ENCODE measurements at regions not wholly inside any gene's neighbourhood (a gene's known extent, or its start where the extent isn't known, plus 50 kb on each side); places are given as distances from the start of the nearest gene placed in this dataset.

DNA sequence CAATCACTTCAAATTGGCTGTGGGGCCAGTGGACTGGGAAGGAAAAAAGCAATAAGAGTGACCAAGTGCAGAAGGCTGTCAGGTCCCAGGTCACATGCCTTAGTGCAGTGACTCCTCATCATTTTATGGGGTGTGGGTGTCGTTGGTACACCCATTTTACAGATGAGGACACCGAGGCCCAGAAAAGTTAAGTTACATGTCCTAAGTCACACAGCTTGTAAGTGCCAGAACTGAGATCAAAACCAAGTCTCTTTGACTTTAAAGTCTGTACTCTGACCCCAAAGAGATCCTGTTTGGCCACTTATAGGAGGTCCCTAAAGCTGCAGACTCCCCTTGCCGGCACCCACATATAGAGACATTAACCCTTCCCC is 63.0 kb upstream of the POLG start:
- H3K36me3 ChIP-seq (ENCODE audit: control insufficient read depth, insufficient read depth, low read length), result no peaks in the 10 kb centered on the region
- H3K27me3 ChIP-seq (ENCODE audit: control insufficient read depth, insufficient read depth, low read length), result peaks cover 67% of the 10 kb centered on the region
- H3K4me3 ChIP-seq (ENCODE audit: low read depth, low read length), result no peak overlapping the region
- DNase-seq (ENCODE audit: low read depth), result no peak
- TF ChIP-seq, protein P1, sequence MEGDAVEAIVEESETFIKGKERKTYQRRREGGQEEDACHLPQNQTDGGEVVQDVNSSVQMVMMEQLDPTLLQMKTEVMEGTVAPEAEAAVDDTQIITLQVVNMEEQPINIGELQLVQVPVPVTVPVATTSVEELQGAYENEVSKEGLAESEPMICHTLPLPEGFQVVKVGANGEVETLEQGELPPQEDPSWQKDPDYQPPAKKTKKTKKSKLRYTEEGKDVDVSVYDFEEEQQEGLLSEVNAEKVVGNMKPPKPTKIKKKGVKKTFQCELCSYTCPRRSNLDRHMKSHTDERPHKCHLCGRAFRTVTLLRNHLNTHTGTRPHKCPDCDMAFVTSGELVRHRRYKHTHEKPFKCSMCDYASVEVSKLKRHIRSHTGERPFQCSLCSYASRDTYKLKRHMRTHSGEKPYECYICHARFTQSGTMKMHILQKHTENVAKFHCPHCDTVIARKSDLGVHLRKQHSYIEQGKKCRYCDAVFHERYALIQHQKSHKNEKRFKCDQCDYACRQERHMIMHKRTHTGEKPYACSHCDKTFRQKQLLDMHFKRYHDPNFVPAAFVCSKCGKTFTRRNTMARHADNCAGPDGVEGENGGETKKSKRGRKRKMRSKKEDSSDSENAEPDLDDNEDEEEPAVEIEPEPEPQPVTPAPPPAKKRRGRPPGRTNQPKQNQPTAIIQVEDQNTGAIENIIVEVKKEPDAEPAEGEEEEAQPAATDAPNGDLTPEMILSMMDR (IDR thresholded peaks at IDR 0.05; ENCODE audit: insufficient read depth, low read length, poor library complexity, severe bottlenecking), result no peak

DNA sequence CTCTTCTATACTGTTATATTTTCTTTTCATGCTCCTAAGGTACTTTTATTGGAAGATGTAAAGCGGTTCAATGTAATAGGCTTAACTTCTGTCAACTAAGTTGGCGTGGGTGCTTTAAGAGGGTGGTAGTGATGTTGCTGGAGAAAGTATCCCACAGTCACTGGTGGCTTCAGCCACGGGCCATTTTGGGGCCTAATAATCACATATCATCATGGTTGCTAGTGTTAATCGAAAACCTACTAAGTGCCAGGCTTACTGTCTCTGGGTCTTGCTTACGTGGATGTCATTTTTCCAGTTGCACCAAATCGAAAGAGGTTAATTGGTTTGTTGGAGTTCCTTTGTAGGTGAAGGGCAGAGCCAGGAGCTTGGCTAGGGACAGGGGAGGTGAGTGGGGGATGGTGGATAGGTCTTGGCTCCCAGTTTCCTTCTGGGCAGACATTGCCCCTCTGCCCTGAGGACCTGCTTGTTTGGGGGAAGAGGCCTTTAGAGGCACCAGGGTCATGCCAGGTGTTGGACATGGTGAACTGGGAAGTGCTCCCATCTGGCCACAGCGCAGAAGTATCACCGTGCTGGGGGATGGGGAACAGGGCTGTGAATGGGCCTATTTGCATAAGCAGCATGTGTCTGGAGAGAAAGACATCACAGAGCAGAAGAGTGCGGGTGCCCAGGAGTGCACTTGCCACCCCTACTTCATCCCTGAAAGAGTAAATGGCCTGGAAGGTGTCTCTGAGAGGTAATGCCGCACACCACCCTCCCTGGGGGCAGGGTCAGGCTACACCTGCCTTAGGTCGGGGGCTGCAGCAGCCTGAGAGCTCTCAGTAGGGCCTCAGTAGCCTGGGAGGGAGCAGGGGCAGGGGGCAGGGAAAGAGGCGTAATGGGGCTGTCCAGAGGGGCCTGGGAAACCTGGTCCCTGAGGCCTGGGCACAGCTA is 62.4 kb upstream of the POLG start:
- peaks cover 67% of the 10 kb centered on the region for H3K27me3 ChIP-seq (ENCODE audit: control insufficient read depth, insufficient read depth, low read length)

DNA sequence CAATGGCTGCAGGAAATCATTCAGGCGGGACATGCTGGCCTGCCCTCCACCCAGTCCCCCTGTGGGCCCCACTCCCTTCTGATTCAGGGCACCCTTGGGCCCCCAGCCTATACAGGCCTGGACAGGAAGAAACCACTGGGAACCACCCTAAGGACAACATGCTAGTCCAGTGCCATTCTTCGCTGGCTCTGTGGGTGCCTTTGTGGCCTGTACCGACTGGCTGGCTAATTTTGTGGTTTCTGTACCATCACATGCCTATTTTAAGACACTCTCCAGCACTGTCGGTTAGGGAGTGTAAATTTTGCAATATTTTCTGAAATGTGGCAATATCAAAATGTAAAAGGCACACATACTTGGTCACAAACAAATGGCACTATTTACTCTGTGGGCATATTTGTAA is 61.4 kb upstream of the POLG start:
- Histone ChIP-seq H3K36me3 (ENCODE audit: control insufficient read depth, insufficient read depth, low read length) (no peaks in the 10 kb centered on the region), H3K4me3 (ENCODE audit: low read depth, low read length) (no peak overlapping the region), H3K27me3 (ENCODE audit: control insufficient read depth, insufficient read depth, low read length) (peaks cover 69% of the 10 kb centered on the region)
- DNase-seq (ENCODE audit: low read depth), result no peak
- TF ChIP-seq, protein P1 (IDR thresholded peaks at IDR 0.05; ENCODE audit: insufficient read depth, low read length, poor library complexity, severe bottlenecking), result no peak

More for the DNA sequence above, 62.4 kb upstream of the POLG start:
- Histone ChIP-seq H3K4me3 (ENCODE audit: low read depth, low read length) (no peak overlapping the region), H3K36me3 (ENCODE audit: control insufficient read depth, insufficient read depth, low read length) (no peaks in the 10 kb centered on the region)
- DNase-seq (ENCODE audit: low read depth), result no peak
- TF ChIP-seq, protein P1 (IDR thresholded peaks at IDR 0.05; ENCODE audit: insufficient read depth, low read length, poor library complexity, severe bottlenecking), result no peak

DNA sequence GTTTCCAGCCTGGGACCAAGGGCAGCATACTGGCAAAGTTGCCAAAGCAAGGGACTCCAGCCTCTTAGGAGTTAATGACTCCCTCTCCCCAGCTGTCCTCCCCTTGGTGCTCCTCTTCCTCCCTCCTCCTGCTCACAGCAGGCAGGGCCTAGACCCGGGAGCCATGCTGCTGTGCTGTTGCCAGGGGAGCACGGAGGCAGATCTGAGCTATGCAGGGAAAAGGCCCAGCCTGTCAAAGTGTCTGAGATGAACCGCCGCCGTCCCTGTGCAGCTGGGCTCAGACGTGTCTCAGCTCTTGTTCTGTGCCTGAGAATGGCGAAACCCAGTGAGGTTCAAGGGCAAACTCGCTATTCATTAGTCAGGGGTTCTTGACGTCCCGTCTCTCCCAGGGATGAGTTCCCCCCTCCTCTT is 60.8 kb upstream of the POLG start:
- no peak for DNase-seq (ENCODE audit: low read depth)
- TF ChIP-seq, protein P1 (IDR thresholded peaks at IDR 0.05; ENCODE audit: insufficient read depth, low read length, poor library complexity, severe bottlenecking), result no peak
- Histone ChIP-seq H3K4me3 (ENCODE audit: low read depth, low read length) (no peak overlapping the region), H3K27me3 (ENCODE audit: control insufficient read depth, insufficient read depth, low read length) (peaks cover 68% of the 10 kb centered on the region), H3K36me3 (ENCODE audit: control insufficient read depth, insufficient read depth, low read length) (no peaks in the 10 kb centered on the region)

DNA sequence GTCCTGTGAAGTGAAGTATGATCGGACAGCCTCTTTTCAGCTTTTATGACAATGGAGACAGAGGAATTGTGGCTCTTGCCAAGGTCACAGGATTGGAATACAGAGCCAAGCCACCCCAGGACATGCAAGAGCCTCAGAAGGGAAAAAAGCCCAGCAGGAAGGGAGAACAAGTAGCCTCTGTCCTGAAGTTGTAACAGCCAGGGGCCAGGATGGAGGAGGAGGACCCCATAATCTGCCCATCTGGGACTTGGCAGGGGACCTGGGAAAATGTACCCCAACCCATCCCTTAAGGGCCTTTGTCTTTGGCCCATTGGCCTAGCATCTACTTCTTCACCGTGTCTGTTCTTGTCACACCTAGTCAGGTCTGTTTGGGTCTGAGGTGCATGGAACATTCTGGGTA is 60.4 kb upstream of the POLG start:
- DNase-seq (ENCODE audit: low read depth), result no peak
- no peaks in the 10 kb centered on the region for H3K36me3 ChIP-seq (ENCODE audit: control insufficient read depth, insufficient read depth, low read length)
- H3K27me3 ChIP-seq (ENCODE audit: control insufficient read depth, insufficient read depth, low read length), result peaks cover 68% of the 10 kb centered on the region
- TF ChIP-seq, protein P1 (IDR thresholded peaks at IDR 0.05; ENCODE audit: insufficient read depth, low read length, poor library complexity, severe bottlenecking), result no peak
- no peak overlapping the region for H3K4me3 ChIP-seq (ENCODE audit: low read depth, low read length)

Measured in kidney epithelial cell (primary cell).